ENCODE measurements at regions not wholly inside any gene's neighbourhood (a gene's known extent, or its start where the extent isn't known, plus 50 kb on each side); places are given as distances from the start of the nearest gene placed in this dataset.

- DNase-seq: no peak
Observed at GRCh38 chr19:27777242-27777641, 1435.7 kb downstream of the UQCRFS1 start.

- DNase-seq: no peak
Observed at GRCh38 chr19:27776524-27776923, 1436.4 kb downstream of the UQCRFS1 start.

GRCh38 chr19:27776020-27776419, 1436.9 kb downstream of the UQCRFS1 start:
- no peak for DNase-seq

GRCh38 chr19:27775395-27775794, 1437.6 kb downstream of the UQCRFS1 start:
- no peak for DNase-seq

GRCh38 chr19:27774827-27775226, 1438.1 kb downstream of the UQCRFS1 start:
- no peak for DNase-seq

- no peak for DNase-seq
Observed at GRCh38 chr19:27774337-27774736, 1438.6 kb downstream of the UQCRFS1 start.

- no peak for DNase-seq
Observed at GRCh38 chr19:27773318-27774094, 1439.4 kb downstream of the UQCRFS1 start.

GRCh38 chr19:27772059-27772458, 1440.9 kb downstream of the UQCRFS1 start:
- no peak for DNase-seq

- no peak for DNase-seq
Observed at GRCh38 chr19:27770095-27770494, 1442.9 kb downstream of the UQCRFS1 start.

GRCh38 chr19:27767234-27767633, 1445.7 kb downstream of the UQCRFS1 start:
- DNase-seq: no peak

GRCh38 chr19:27765912-27766725, 1446.8 kb downstream of the UQCRFS1 start:
- DNase-seq: no peak

- DNase-seq: no peak
Observed at GRCh38 chr19:27765397-27765796, 1447.6 kb downstream of the UQCRFS1 start.

- DNase-seq: no peak
Observed at GRCh38 chr19:27764186-27764804, 1448.7 kb downstream of the UQCRFS1 start.

- no peak for DNase-seq
Observed at GRCh38 chr19:27762933-27763332, 1450.0 kb downstream of the UQCRFS1 start.

- no peak for DNase-seq
Observed at GRCh38 chr19:27759896-27760295, 1453.1 kb downstream of the UQCRFS1 start.

GRCh38 chr19:27758626-27759505, 1454.1 kb downstream of the UQCRFS1 start:
- DNase-seq: no peak

GRCh38 chr19:27754700-27755099, 1458.3 kb downstream of the UQCRFS1 start:
- DNase-seq: no peak

- no peak for DNase-seq
Observed at GRCh38 chr19:27753622-27754021, 1459.3 kb downstream of the UQCRFS1 start.

GRCh38 chr19:27752530-27753184, 1460.3 kb downstream of the UQCRFS1 start:
- no peak for DNase-seq

- no peak for DNase-seq
Observed at GRCh38 chr19:27751044-27751391, 1461.9 kb downstream of the UQCRFS1 start.

- no peak for DNase-seq
Observed at GRCh38 chr19:27750391-27751043, 1462.4 kb downstream of the UQCRFS1 start.

Measured in DMS79 treated with DMSO at 0.1 percent for 48 hours (cell line).